ENCODE measurements at regions not wholly inside any gene's neighbourhood (a gene's known extent, or its start where the extent isn't known, plus 50 kb on each side); places are given as distances from the start of the nearest gene placed in this dataset.

GRCh38 chr6:156376091-156376490, 401.1 kb upstream of the ARID1B start:
- intact Hi-C loops (cut with DNase I) = no loop called here
- Histone ChIP-seq H3K4me1 (ENCODE audit: control insufficient read depth, insufficient read depth, low read length) (peaks cover 2% of the 10 kb centered on the region), H3K9me3 (ENCODE audit: control insufficient read depth, low read length) (no peaks in the 10 kb centered on the region), H3K27me3 (ENCODE audit: control insufficient read depth, insufficient read depth) (no peaks in the 10 kb centered on the region), H3K4me3 (ENCODE audit: low read length) (no peak overlapping the region), H3K27ac (ENCODE audit: low read length) (no peak overlapping the region)
- ATAC-seq = no peak
- no peak for DNase-seq

GRCh38 chr6:156359912-156360311, 417.3 kb upstream of the ARID1B start:
- WGBS = 92% methylated on average over 12 of the region's 12 CpGs

GRCh38 chr6:156352861-156353260, 424.3 kb upstream of the ARID1B start:
- intact Hi-C loops (cut with DNase I) = no loop called here
- ATAC-seq (no peak), DNase-seq (no peak)
- Histone ChIP-seq H3K27me3 (ENCODE audit: control insufficient read depth, insufficient read depth) (no peaks in the 10 kb centered on the region), H3K4me3 (ENCODE audit: low read length) (no peak overlapping the region), H3K27ac (ENCODE audit: low read length) (no peak overlapping the region), H3K4me1 (ENCODE audit: control insufficient read depth, insufficient read depth, low read length) (peaks cover 2% of the 10 kb centered on the region), H3K9me3 (ENCODE audit: control insufficient read depth, low read length) (no peaks in the 10 kb centered on the region)

More at GRCh38 chr6:156359912-156360311, 417.3 kb upstream of the ARID1B start:
- Histone ChIP-seq H3K4me1 (ENCODE audit: control insufficient read depth, insufficient read depth, low read length) (no peaks in the 10 kb centered on the region), H3K27me3 (ENCODE audit: control insufficient read depth, insufficient read depth) (no peaks in the 10 kb centered on the region), H3K27ac (ENCODE audit: low read length) (no peak overlapping the region), H3K4me3 (ENCODE audit: low read length) (no peak overlapping the region), H3K9me3 (ENCODE audit: control insufficient read depth, low read length) (no peaks in the 10 kb centered on the region)
- ATAC-seq (no peak), DNase-seq (no peak)
- intact Hi-C loops (cut with DNase I) = no loop called here

- WGBS = 59% methylated on average over 6 of the region's 6 CpGs
- ATAC-seq (peak; percentile 49 to 84), DNase-seq (peak in 2 of 3 donors; percentile 67 to 79)
- intact Hi-C loops (cut with DNase I) = no loop called here
- Histone ChIP-seq H3K27ac (ENCODE audit: low read length) (no peak overlapping the region), H3K4me1 (ENCODE audit: control insufficient read depth, insufficient read depth, low read length) (peaks cover 2% of the 10 kb centered on the region), H3K4me3 (ENCODE audit: low read length) (no peak overlapping the region), H3K27me3 (ENCODE audit: control insufficient read depth, insufficient read depth) (no peaks in the 10 kb centered on the region), H3K9me3 (ENCODE audit: control insufficient read depth, low read length) (no peaks in the 10 kb centered on the region)
Observed at GRCh38 chr6:156351346-156351966, 425.7 kb upstream of the ARID1B start.

GRCh38 chr6:156350337-156350736, 426.8 kb upstream of the ARID1B start:
- Histone ChIP-seq H3K27me3 (ENCODE audit: control insufficient read depth, insufficient read depth) (no peaks in the 10 kb centered on the region), H3K9me3 (ENCODE audit: control insufficient read depth, low read length) (no peaks in the 10 kb centered on the region), H3K4me3 (ENCODE audit: low read length) (no peak overlapping the region), H3K27ac (ENCODE audit: low read length) (no peak overlapping the region), H3K4me1 (ENCODE audit: control insufficient read depth, insufficient read depth, low read length) (peaks cover 2% of the 10 kb centered on the region)
- WGBS = 84% methylated on average over 4 of the region's 4 CpGs
- DNase-seq (no peak), ATAC-seq (no peak)
- intact Hi-C loops (cut with DNase I) = no loop called here

GRCh38 chr6:156348849-156349248, 428.3 kb upstream of the ARID1B start:
- H3K4me3 ChIP-seq (ENCODE audit: low read length) = no peak overlapping the region
- no peaks in the 10 kb centered on the region for H3K9me3 ChIP-seq (ENCODE audit: control insufficient read depth, low read length)
- H3K27me3 ChIP-seq (ENCODE audit: control insufficient read depth, insufficient read depth) = no peaks in the 10 kb centered on the region
- WGBS = 87% methylated on average over 2 of the region's 2 CpGs
- H3K27ac ChIP-seq (ENCODE audit: low read length) = no peak overlapping the region
- peaks cover 2% of the 10 kb centered on the region for H3K4me1 ChIP-seq (ENCODE audit: control insufficient read depth, insufficient read depth, low read length)
- DNase-seq = no peak
- intact Hi-C loops (cut with DNase I) = no loop called here
- no peak for ATAC-seq

GRCh38 chr6:156348424-156348823, 428.8 kb upstream of the ARID1B start:
- WGBS = 53% methylated on average over 4 of the region's 4 CpGs
- intact Hi-C loops (cut with DNase I) = no loop called here
- Histone ChIP-seq H3K4me1 (ENCODE audit: control insufficient read depth, insufficient read depth, low read length) (peaks cover 2% of the 10 kb centered on the region), H3K9me3 (ENCODE audit: control insufficient read depth, low read length) (no peaks in the 10 kb centered on the region), H3K27me3 (ENCODE audit: control insufficient read depth, insufficient read depth) (no peaks in the 10 kb centered on the region), H3K4me3 (ENCODE audit: low read length) (no peak overlapping the region), H3K27ac (ENCODE audit: low read length) (no peak overlapping the region)
- no peak for ATAC-seq
- no peak for DNase-seq

- intact Hi-C loops (cut with DNase I) = no loop called here
- no peak overlapping the region for H3K27ac ChIP-seq (ENCODE audit: low read length)
- 53% methylated on average over 6 of the region's 6 CpGs for WGBS
- H3K4me3 ChIP-seq (ENCODE audit: low read length) = no peak overlapping the region
- H3K9me3 ChIP-seq (ENCODE audit: control insufficient read depth, low read length) = no peaks in the 10 kb centered on the region
- H3K27me3 ChIP-seq (ENCODE audit: control insufficient read depth, insufficient read depth) = no peaks in the 10 kb centered on the region
- ATAC-seq = peak in 1 of 2 donors; percentile 63
- H3K4me1 ChIP-seq (ENCODE audit: control insufficient read depth, insufficient read depth, low read length) = peaks cover 2% of the 10 kb centered on the region
- DNase-seq = peak in 1 of 3 donors; percentile 41
Observed at GRCh38 chr6:156347656-156348055, 429.5 kb upstream of the ARID1B start.

GRCh38 chr6:156347246-156347645, 429.9 kb upstream of the ARID1B start:
- ATAC-seq = no peak
- 56% methylated on average over 7 of the region's 7 CpGs for WGBS
- intact Hi-C loops (cut with DNase I) = no loop called here
- no peak for DNase-seq
- H3K27ac ChIP-seq (ENCODE audit: low read length) = no peak overlapping the region
- H3K4me3 ChIP-seq (ENCODE audit: low read length) = no peak overlapping the region
- H3K27me3 ChIP-seq (ENCODE audit: control insufficient read depth, insufficient read depth) = no peaks in the 10 kb centered on the region
- no peaks in the 10 kb centered on the region for H3K9me3 ChIP-seq (ENCODE audit: control insufficient read depth, low read length)
- H3K4me1 ChIP-seq (ENCODE audit: control insufficient read depth, insufficient read depth, low read length) = peaks cover 2% of the 10 kb centered on the region

GRCh38 chr6:156345700-156346099, 431.5 kb upstream of the ARID1B start:
- intact Hi-C loops (cut with DNase I) = no loop called here
- 66% methylated on average over 7 of the region's 7 CpGs for WGBS
- no peaks in the 10 kb centered on the region for H3K9me3 ChIP-seq (ENCODE audit: control insufficient read depth, low read length)
- H3K27ac ChIP-seq (ENCODE audit: low read length) = no peak overlapping the region
- H3K4me1 ChIP-seq (ENCODE audit: control insufficient read depth, insufficient read depth, low read length) = peaks cover 2% of the 10 kb centered on the region
- no peak overlapping the region for H3K4me3 ChIP-seq (ENCODE audit: low read length)
- no peaks in the 10 kb centered on the region for H3K27me3 ChIP-seq (ENCODE audit: control insufficient read depth, insufficient read depth)
- no peak for DNase-seq
- no peak for ATAC-seq

- Histone ChIP-seq H3K27ac (ENCODE audit: low read length) (no peak overlapping the region), H3K9me3 (ENCODE audit: control insufficient read depth, low read length) (no peaks in the 10 kb centered on the region), H3K27me3 (ENCODE audit: control insufficient read depth, insufficient read depth) (peaks cover 3% of the 10 kb centered on the region), H3K4me1 (ENCODE audit: control insufficient read depth, insufficient read depth, low read length) (peaks cover 2% of the 10 kb centered on the region), H3K4me3 (ENCODE audit: low read length) (no peak overlapping the region)
- no peak for DNase-seq
- no peak for ATAC-seq
- intact Hi-C loops (cut with DNase I) = no loop called here
- WGBS = 65% methylated on average over 2 of the region's 2 CpGs
Observed at GRCh38 chr6:156344491-156344890, 432.7 kb upstream of the ARID1B start.

- H3K27me3 ChIP-seq (ENCODE audit: control insufficient read depth, insufficient read depth) = peaks cover 3% of the 10 kb centered on the region
- no peak overlapping the region for H3K4me3 ChIP-seq (ENCODE audit: low read length)
- intact Hi-C loops (cut with DNase I) = no loop called here
- no peak overlapping the region for H3K27ac ChIP-seq (ENCODE audit: low read length)
- no peak for ATAC-seq
- WGBS = 85% methylated on average over 4 of the region's 4 CpGs
- no peak for DNase-seq
- no peaks in the 10 kb centered on the region for H3K4me1 ChIP-seq (ENCODE audit: control insufficient read depth, insufficient read depth, low read length)
- no peaks in the 10 kb centered on the region for H3K9me3 ChIP-seq (ENCODE audit: control insufficient read depth, low read length)
Observed at GRCh38 chr6:156337801-156338200, 439.4 kb upstream of the ARID1B start.
